K562 (cell line): ENCODE measurements at regions not wholly inside any gene's neighbourhood (a gene's known extent, or its start where the extent isn't known, plus 50 kb on each side); places are given as distances from the start of the nearest gene placed in this dataset.

Source experiments
- ATAC-seq: fragments of 200-7000 bp; cut with Tn5 transposase; 3 replicates; pipeline ENCODE4 v1.9.1; 2020; ENCODE audit warnings: moderate library complexity
- BruUV-seq: library from RNA; stranded (reverse); fragments of 400-500 nt; replicated peaks from 2 replicates; lab custom pipeline; 2021; lab: Mats Ljungman, UMichigan
- CTCF ChIA-PET: fragments of 300-600 bp; formaldehyde crosslinking; extraction: SDS; loops from one replicate; lab custom pipeline; 2021; ENCODE audit warnings: low intra/inter-chr PET ratio; lab: Yijun Ruan, JAX
- POLR2A ChIA-PET: fragments of 300-600, 350-650 bp; sonication (Branson Sonifier 250); formaldehyde crosslinking; extraction: SDS; loops from one replicate; lab custom pipeline; 2021; ENCODE audit warnings: antibody characterized with exemption, inconsistent platforms; lab: Yijun Ruan, JAX
- DNase-seq, 4 experiments: peaks; one replicate each; pipeline versions ENCODE4 v3.0.0 to v3.0.0-alpha.2; 2011 to 2018; ENCODE audit warnings: low spot score in 3 of 4, mixed read lengths in 3 of 4; ENCODE audit errors: extremely low read depth in 1 of 4
- FAIRE-seq: peaks from 2 replicates; lab custom pipeline; 2011; peaks lifted over from hg19 to GRCh38; lab: Jason Lieb, UNC
- H2AFZ ChIP-seq: 2 replicates; pipeline ENCODE4 v1.6.0; 2011; ENCODE audit warnings: low read depth, low read length, control low read depth, inconsistent platforms
- H3K27ac ChIP-seq: fragments of 200-600 bp; 3 replicates; pipeline ENCODE4 v1.8.0; 2011; ENCODE audit warnings: low read depth, mild to moderate bottlenecking, control low read depth, inconsistent platforms, low read length, moderate library complexity, mixed read lengths; ENCODE audit errors: extremely low read depth
- H3K27me3 ChIP-seq, 2 experiments: fragments of 300-600 bp in 1 of 2; 2 replicates in 1 of 2; 3 replicates in 1 of 2; pipeline versions ENCODE4 v1.6.0 to v1.8.0; 2011; ENCODE audit warnings: inconsistent platforms in 2 of 2, low read length in 2 of 2, mild to moderate bottlenecking in 1 of 2, mixed read lengths in 1 of 2, moderate library complexity in 1 of 2; ENCODE audit not compliant: control insufficient read depth in 2 of 2, insufficient read depth in 2 of 2
- H3K36me3 ChIP-seq: fragments of 300-600 bp; 3 replicates; pipeline ENCODE4 v1.8.0; 2011; ENCODE audit warnings: mild to moderate bottlenecking, low read length, inconsistent platforms; ENCODE audit not compliant: control insufficient read depth, insufficient read depth
- H3K4me1 ChIP-seq, 2 experiments: fragments of 200-600 bp in 1 of 2; replicated peaks in 1 of 2; 2 replicates in 1 of 2; 3 replicates in 1 of 2; pipeline versions ENCODE4 v1.5.1 to v1.8.0; 2011; ENCODE audit warnings: inconsistent platforms in 2 of 2, low read length in 2 of 2, mild to moderate bottlenecking in 1 of 2, mixed read lengths in 1 of 2, moderate library complexity in 1 of 2; ENCODE audit not compliant: control insufficient read depth in 2 of 2, insufficient read depth in 2 of 2
- H3K4me2 ChIP-seq: 2 replicates; pipeline ENCODE4 v1.6.1; 2011; ENCODE audit warnings: low read length, control low read depth, inconsistent platforms, mixed read lengths; ENCODE audit not compliant: insufficient read depth
- H3K4me3 ChIP-seq: fragments of 200-600 bp; sonication (generic), shearing (Covaris generic); 2 replicates; pipeline ENCODE4 v1.5.1; 2016; ENCODE audit warnings: control low read depth, inconsistent platforms
- H3K79me2 ChIP-seq: fragments of 200-600 bp; 3 replicates; pipeline ENCODE4 v1.8.0; 2011; ENCODE audit warnings: low read length, inconsistent platforms; ENCODE audit not compliant: control insufficient read depth, insufficient read depth
- H3K9ac ChIP-seq, 2 experiments: 2 replicates each; pipeline versions ENCODE4 v1.6.0 to v1.6.1; 2011; ENCODE audit warnings: low read depth in 2 of 2, low read length in 2 of 2, control low read depth in 1 of 2, inconsistent platforms in 1 of 2, mild to moderate bottlenecking in 1 of 2, mixed read lengths in 1 of 2; ENCODE audit not compliant: insufficient read depth in 1 of 2
- H3K9me1 ChIP-seq: one replicate; pipeline ENCODE4 v1.6.0; 2011; ENCODE audit warnings: inconsistent platforms, mild to moderate bottlenecking, low read length, moderate library complexity; ENCODE audit not compliant: control insufficient read depth, insufficient read depth
- H3K9me3 ChIP-seq: replicated peaks from 2 replicates; pipeline ENCODE4 v1.5.1; 2011; ENCODE audit warnings: low read depth, low read length, inconsistent platforms; ENCODE audit not compliant: control insufficient read depth, insufficient read depth
- H4K20me1 ChIP-seq: replicated peaks from 2 replicates; pipeline ENCODE4 v1.6.1; 2011; ENCODE audit warnings: low read length, inconsistent platforms, mixed read lengths; ENCODE audit not compliant: control insufficient read depth, insufficient read depth
- CAMTA2 ChIP-seq: fragments of 250-450 bp; sonication (Bioruptor Pico); conservative IDR thresholded peaks from 2 replicates; pipeline ENCODE4 v1.5.1; 2022
- GATA2 ChIP-seq: sonication (generic); formaldehyde crosslinking; IDR thresholded peaks from 2 replicates; pipeline ENCODE4 v1.4.0; 2020; ENCODE audit warnings: mild to moderate bottlenecking, missing genetic modification reagents
- GTF2E2 ChIP-seq: fragments of 200-800 bp; sonication (Bioruptor generic); IDR thresholded peaks from 2 replicates; pipeline ENCODE4 v1.6.1; 2016; ENCODE audit warnings: missing genetic modification characterization, missing compliant biosample characterization
- KAT7 ChIP-seq: sonication (generic); formaldehyde crosslinking; IDR thresholded peaks from 2 replicates; pipeline ENCODE4 v1.8.0; 2022; ENCODE audit warnings: missing genetic modification reagents, mild to moderate bottlenecking, borderline replicate concordance
- KLF10 ChIP-seq: fragments of 250-450 bp; sonication (Bioruptor Pico); IDR thresholded peaks from 2 replicates; pipeline ENCODE4 v1.6.1; 2021; ENCODE audit warnings: matching md5 sums
- NCOR1 ChIP-seq: fragments of 450-650 bp; IDR thresholded peaks from 2 replicates; pipeline ENCODE4 v1.6.1; 2016; ENCODE audit warnings: mild to moderate bottlenecking, moderate library complexity
- NFE2L1 ChIP-seq: fragments of 450-650 bp; IDR thresholded peaks from 2 replicates; pipeline ENCODE4 v1.6.1; 2016; ENCODE audit warnings: missing genetic modification characterization, low read depth, mild to moderate bottlenecking, missing compliant biosample characterization, moderate library complexity, borderline replicate concordance
- PHB2 ChIP-seq: fragments of 450-650 bp; IDR thresholded peaks from 2 replicates; pipeline ENCODE4 v1.6.1; 2017; ENCODE audit warnings: low read depth
- PTBP1 ChIP-seq: fragments of 200-400 bp; formaldehyde crosslinking; IDR thresholded peaks from 2 replicates; pipeline ENCODE4 v1.6.1; 2017; ENCODE audit warnings: low read depth, low read length
- RNF2 ChIP-seq: sonication (generic); IDR thresholded peaks from 2 replicates; pipeline ENCODE4 v1.6.1; 2016
- SMAD4 ChIP-seq: fragments of 250-450 bp; sonication (Bioruptor Pico); conservative IDR thresholded peaks from 2 replicates; pipeline ENCODE4 v1.8.0; 2021; ENCODE audit warnings: inconsistent platforms, mild to moderate bottlenecking, moderate library complexity
- STAT5B ChIP-seq: fragments of 250-450 bp; sonication (Bioruptor Pico); IDR thresholded peaks from 2 replicates; pipeline ENCODE4 v1.8.0; 2021; ENCODE audit warnings: mild to moderate bottlenecking, inconsistent platforms
- TOE1 ChIP-seq, 2 experiments: fragments of 450-650 bp in 1 of 2; sonication (generic) in 1 of 2; formaldehyde crosslinking in 1 of 2; IDR thresholded peaks; 2 replicates each; pipeline versions ENCODE4 v1.7.1 to v1.8.0; 2016 to 2022; ENCODE audit warnings: borderline replicate concordance in 2 of 2, mild to moderate bottlenecking in 2 of 2, antibody characterized with exemption in 1 of 2, inconsistent platforms in 1 of 2, low read depth in 1 of 2, missing genetic modification reagents in 1 of 2, moderate library complexity in 1 of 2
- ZBTB34 ChIP-seq: fragments of 250-450 bp; sonication (Bioruptor Pico); IDR thresholded peaks from 2 replicates; pipeline ENCODE4 v1.8.0; 2021; ENCODE audit warnings: mild to moderate bottlenecking, moderate library complexity
- ZBTB7A ChIP-seq: IDR thresholded peaks from 2 replicates; pipeline ENCODE4 v1.6.1; 2011; ENCODE audit warnings: low read depth, mild to moderate bottlenecking, low read length, moderate library complexity, borderline replicate concordance; ENCODE audit not compliant: control insufficient read depth
- ZBTB8A ChIP-seq: fragments of 450-650 bp; IDR thresholded peaks from 2 replicates; pipeline ENCODE4 v1.6.1; 2018; ENCODE audit warnings: mild to moderate bottlenecking, moderate library complexity; ENCODE audit not compliant: partially characterized antibody
- ZNF449 ChIP-seq: fragments of 250-450 bp; sonication (Bioruptor Pico); IDR thresholded peaks from 2 replicates; pipeline ENCODE4 v1.8.0; 2022; ENCODE audit warnings: moderate library complexity, mild to moderate bottlenecking, inconsistent platforms
- WGBS: fragments of 100-300 bp; shearing (Covaris generic); methylation state at CpG from one replicate; pipeline ENCODE4 v1.1.6; 2016; ENCODE audit warnings: low coverage, mixed read lengths; ENCODE audit not compliant: insufficient coverage; ENCODE audit errors: missing lambda C conversion rate; 5-methylcytosine and 5-hydroxymethylcytosine counted together
- in situ Hi-C: fragments of 300-500 bp; cut with MboI; formaldehyde crosslinking; loops from 4 replicates; pipeline ENCODE4 v1.15.0; 2018; ENCODE audit warnings: inconsistent platforms, mixed read lengths
- intact Hi-C: fragments of 100-400 bp; cut with micrococcal nuclease; formaldehyde crosslinking; loops from 2 replicates; pipeline ENCODE4 v1.14.2; 2022
- TF ChIP-seq, protein P1 (sequence below): fragments of 250-450 bp; sonication (Bioruptor Pico); IDR thresholded peaks from 2 replicates; pipeline ENCODE4 v1.6.1; 2021; ENCODE audit warnings: mild to moderate bottlenecking
- TF ChIP-seq, protein P2 (sequence below): fragments of 250-450 bp; sonication (Bioruptor Pico); IDR thresholded peaks from 2 replicates; pipeline ENCODE4 v1.4.0; 2020; ENCODE audit warnings: mild to moderate bottlenecking

- no TSS peak for BruUV-seq
- H3K4me2 ChIP-seq: no peak overlapping the region
- H3K36me3 ChIP-seq: no peaks in the 10 kb centered on the region
- ATAC-seq: no peak
- CTCF ChIA-PET: no interaction called here
- no peak overlapping the region for H3K27ac ChIP-seq
- no peaks in the 10 kb centered on the region for H3K79me2 ChIP-seq
- H4K20me1 ChIP-seq: no peaks in the 10 kb centered on the region
- in situ Hi-C loops (no loop called here), intact Hi-C loops (no loop called here)
- H3K4me1 ChIP-seq: no peaks in the 10 kb centered on the region
- POLR2A ChIA-PET: no interaction called here
- no peaks in the 10 kb centered on the region for H3K9me1 ChIP-seq
- no peaks in the 10 kb centered on the region for H3K9me3 ChIP-seq
- no peak overlapping the region for H3K9ac ChIP-seq
- H2AFZ ChIP-seq: no peak overlapping the region
- FAIRE-seq: no peak
- WGBS: 2% methylated on average over 2 of the region's 2 CpGs
- no peak overlapping the region for H3K4me3 ChIP-seq
- no peak for DNase-seq
- TF ChIP-seq, protein P1, sequence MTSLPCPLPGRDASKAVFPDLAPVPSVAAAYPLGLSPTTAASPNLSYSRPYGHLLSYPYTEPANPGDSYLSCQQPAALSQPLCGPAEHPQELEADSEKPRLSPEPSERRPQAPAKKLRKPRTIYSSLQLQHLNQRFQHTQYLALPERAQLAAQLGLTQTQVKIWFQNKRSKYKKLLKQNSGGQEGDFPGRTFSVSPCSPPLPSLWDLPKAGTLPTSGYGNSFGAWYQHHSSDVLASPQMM (CRISPR knock-in tag): no peak
- TF ChIP-seq ZBTB34 (CRISPR knock-in tag): no peak
- no peak for TF ChIP-seq PTBP1
- TF ChIP-seq KAT7: no peak
- TF ChIP-seq GTF2E2: no peak
- TF ChIP-seq PHB2: no peak
- TF ChIP-seq CAMTA2: no peak
- TF ChIP-seq, protein P2, sequence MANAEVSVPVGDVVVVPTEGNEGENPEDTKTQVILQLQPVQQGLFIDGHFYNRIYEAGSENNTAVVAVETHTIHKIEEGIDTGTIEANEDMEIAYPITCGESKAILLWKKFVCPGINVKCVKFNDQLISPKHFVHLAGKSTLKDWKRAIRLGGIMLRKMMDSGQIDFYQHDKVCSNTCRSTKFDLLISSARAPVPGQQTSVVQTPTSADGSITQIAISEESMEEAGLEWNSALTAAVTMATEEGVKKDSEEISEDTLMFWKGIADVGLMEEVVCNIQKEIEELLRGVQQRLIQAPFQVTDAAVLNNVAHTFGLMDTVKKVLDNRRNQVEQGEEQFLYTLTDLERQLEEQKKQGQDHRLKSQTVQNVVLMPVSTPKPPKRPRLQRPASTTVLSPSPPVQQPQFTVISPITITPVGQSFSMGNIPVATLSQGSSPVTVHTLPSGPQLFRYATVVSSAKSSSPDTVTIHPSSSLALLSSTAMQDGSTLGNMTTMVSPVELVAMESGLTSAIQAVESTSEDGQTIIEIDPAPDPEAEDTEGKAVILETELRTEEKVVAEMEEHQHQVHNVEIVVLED (CRISPR knock-in tag): no peak
- TF ChIP-seq ZNF449 (CRISPR knock-in tag): no peak
- no peak for TF ChIP-seq TOE1 (IDR thresholded peaks at IDR 0.05; ENCODE audit: borderline replicate concordance)
- no peak for TF ChIP-seq TOE1 (CRISPR knock-in tag; IDR thresholded peaks at IDR 0.05; ENCODE audit: borderline replicate concordance, low read depth)
- no peak for TF ChIP-seq GATA2 (CRISPR knock-in tag)
- TF ChIP-seq STAT5B (CRISPR knock-in tag): no peak
- no peak for TF ChIP-seq NFE2L1
- TF ChIP-seq ZBTB8A: no peak
- TF ChIP-seq ZBTB7A: no peak
- no peak for TF ChIP-seq KLF10 (CRISPR knock-in tag)
- TF ChIP-seq NCOR1: no peak
- no peak for TF ChIP-seq SMAD4 (CRISPR knock-in tag)
- TF ChIP-seq RNF2: no peak
- no peaks in the 10 kb centered on the region for H3K27me3 ChIP-seq
These were observed 144.3 kb upstream of the TFPI start for GRCh38 chr2:187698374-187699110.
